ENCODE measurements at regions not wholly inside any gene's neighbourhood (a gene's known extent, or its start where the extent isn't known, plus 50 kb on each side); places are given as distances from the start of the nearest gene placed in this dataset.

DNA sequence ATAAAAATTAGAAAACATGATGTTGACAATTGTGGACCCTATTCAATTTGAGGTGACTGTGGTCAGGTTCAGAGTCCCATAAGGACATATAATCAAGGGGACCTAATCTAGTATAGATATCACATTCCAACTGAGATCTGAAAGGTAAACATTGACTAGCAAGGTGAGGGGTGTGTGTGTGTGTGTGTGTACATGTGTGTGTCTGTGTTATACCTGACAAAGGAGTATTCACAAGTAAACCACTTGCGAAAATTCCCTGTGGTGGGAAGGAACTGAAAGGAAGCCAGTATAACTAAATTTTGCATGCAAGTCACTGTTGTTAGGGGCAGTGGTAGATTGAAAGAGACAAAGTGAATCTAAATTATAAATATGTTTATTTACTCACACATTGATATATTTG lies 723.7 kb downstream of the COL12A1 start:
- TF ChIP-seq POLR2AphosphoS5 (IDR thresholded peaks at IDR 0.05), result no peak
- no peak for TF ChIP-seq POLR2A (IDR thresholded peaks at IDR 0.05)

All from stomach (tissue), 4 donors.